ENCODE measurements at regions not wholly inside any gene's neighbourhood (a gene's known extent, or its start where the extent isn't known, plus 50 kb on each side); places are given as distances from the start of the nearest gene placed in this dataset.
"Not testable (repeated sequence)": the region's sequence is repeated elsewhere in the genome, so short reads cannot be mapped to it uniquely, and the experiment has no call there.

DNA sequence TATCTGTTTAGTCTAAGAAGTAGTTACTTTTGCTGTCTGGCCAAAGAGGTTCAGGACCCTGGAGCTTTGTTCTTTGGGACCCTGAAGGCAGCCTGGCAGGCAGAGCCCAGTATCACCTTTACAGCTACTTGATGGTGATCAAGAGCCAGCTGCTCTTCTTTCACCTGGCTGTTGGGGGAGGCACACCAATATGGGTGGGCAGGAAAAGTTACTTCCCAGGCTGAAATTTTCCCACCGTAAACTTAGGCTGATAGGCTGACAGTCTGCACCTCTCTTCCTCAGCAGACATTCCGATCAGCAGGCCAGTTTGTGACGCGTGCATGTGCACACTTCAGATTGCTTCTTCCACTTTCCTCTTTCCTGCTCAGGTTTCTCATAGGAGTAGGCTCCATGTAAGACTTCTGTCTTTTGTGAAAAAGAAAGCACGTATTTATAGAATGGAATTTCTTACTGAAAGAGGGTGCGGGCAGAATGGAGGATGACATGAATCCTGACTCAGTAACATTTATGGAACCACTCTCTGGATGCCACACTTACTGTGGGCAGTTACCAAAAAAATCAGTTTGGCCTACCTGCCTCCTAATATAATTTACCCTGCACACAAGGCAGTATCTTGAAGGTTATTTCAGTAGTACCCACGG, 223.9 kb upstream of the DMRT1 start:
- H3K27ac ChIP-seq (ENCODE audit: low read depth, low read length), result no peak overlapping the region

GRCh38 chr9:618478-618877, 223.0 kb upstream of the DMRT1 start:
- 76 to 93% (median 82%) methylated on average over 5 of the region's 5 CpGs for WGBS, 3 donors
- H3K27ac ChIP-seq (ENCODE audit: low read depth, low read length), result no peak overlapping the region

More for the DNA sequence above, 223.9 kb upstream of the DMRT1 start:
- 89 to 96% (median 95%) methylated on average over 7 of the region's 7 CpGs for WGBS, 3 donors

DNA sequence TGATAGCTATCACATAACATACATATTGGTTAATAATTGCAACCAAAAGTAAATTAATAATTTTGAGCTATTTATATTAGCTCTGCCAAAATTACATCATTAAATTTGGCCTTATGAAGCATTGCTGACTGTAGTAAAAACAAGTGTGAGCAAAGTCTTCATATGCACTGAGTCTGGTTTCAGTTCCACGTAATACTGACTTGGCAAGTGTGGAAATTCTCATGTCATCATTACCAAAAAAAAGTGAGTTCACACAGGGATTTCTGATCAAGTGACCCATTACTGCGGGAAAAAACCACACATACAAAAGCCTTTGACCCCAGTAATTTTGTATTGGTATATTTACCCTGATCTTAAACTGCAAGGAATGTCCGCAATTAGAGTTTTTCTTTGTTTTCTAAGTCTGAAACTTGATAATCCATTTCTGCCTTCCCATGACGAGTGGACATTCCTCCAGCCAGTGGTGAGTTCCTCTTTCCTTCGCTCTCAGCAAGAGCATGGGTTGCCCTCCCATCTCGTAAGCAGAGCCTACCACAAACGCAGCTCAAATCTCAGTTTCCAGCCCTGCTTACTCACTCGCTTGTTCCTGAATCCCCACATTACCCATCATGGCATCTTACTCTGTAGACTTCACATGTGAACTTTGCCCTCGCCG, 220.2 kb upstream of the DMRT1 start:
- H3K27ac ChIP-seq (ENCODE audit: low read depth, low read length), result no peak overlapping the region
- 57 to 80% (median 64%) methylated on average over 10 of the region's 10 CpGs for WGBS, 3 donors

- H3K27ac ChIP-seq (ENCODE audit: low read depth, low read length), result no peak overlapping the region
- WGBS, 3 donors, result 18 to 35% (median 28%) methylated on average over 7 of the region's 7 CpGs
These were observed 216.5 kb upstream of the DMRT1 start for GRCh38 chr9:624935-625500.

- 33 to 42% (median 39%) methylated on average over 3 of the region's 3 CpGs for WGBS, 3 donors
These were observed 215.9 kb upstream of the DMRT1 start for GRCh38 chr9:625613-626012.

GRCh38 chr9:626114-626513, 215.4 kb upstream of the DMRT1 start:
- WGBS, 3 donors, result 69 to 93% (median 81%) methylated on average over 9 of the region's 9 CpGs
- H3K27ac ChIP-seq (ENCODE audit: low read depth, low read length), result not testable (repeated sequence)

More at GRCh38 chr9:625613-626012, 215.9 kb upstream of the DMRT1 start:
- no peak overlapping the region for H3K27ac ChIP-seq (ENCODE audit: low read depth, low read length)

DNA sequence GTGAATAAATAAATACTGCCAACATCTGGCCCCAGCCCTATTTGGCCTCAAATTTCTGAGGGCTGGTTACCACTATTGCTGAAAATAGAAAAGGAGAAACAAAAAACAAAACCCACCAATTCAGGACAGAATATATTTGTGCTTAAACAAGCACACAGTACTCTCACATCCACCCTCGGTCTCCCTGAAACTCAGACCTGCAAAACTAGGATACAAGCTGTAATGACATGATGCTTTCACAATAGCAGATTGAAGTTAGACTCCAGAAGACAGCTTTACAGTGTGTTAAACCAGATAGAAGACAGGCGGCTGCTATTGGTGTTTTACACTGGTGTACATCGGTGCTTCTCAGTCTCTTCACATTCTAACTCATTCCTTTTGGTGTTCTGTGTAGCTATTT, 214.9 kb upstream of the DMRT1 start:
- WGBS, 3 donors, result 65 to 94% (median 80%) methylated on average over 3 of the region's 3 CpGs
- no peak overlapping the region for H3K27ac ChIP-seq (ENCODE audit: low read depth, low read length)

- WGBS, 3 donors, result 65 to 85% (median 68%) methylated on average over 2 of the region's 2 CpGs
- H3K27ac ChIP-seq (ENCODE audit: low read depth, low read length), result no peak overlapping the region
These were observed 214.0 kb upstream of the DMRT1 start for GRCh38 chr9:627336-627970.

DNA sequence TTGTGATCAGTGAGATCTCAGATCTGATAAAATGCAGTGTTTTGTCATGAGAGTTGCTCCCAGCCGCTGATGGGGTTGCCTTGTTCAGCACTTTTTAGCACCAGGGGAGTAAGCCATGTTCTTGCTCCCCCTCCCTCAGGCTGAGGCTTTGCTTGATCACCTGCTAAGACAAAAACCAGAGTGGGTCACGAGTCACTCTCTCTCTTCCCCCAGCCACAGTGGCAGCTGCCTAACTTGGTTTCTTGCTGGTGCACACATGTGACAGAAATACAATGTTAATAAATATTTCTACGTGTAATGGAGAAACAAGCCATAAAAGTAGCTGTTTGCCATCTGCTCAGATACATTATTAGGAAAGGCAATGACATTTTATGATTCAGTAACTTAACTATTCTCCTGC, 212.4 kb upstream of the DMRT1 start:
- 45 to 73% (median 66%) methylated on average over 3 of the region's 3 CpGs for WGBS, 3 donors
- H3K27ac ChIP-seq (ENCODE audit: low read depth, low read length), result no peak overlapping the region

- 94 to 95% (median 94%) methylated on average over 7 of the region's 7 CpGs for WGBS, 3 donors
- no peak overlapping the region for H3K27ac ChIP-seq (ENCODE audit: low read depth, low read length)
These were observed 210.7 kb upstream of the DMRT1 start for GRCh38 chr9:630817-631216.

DNA sequence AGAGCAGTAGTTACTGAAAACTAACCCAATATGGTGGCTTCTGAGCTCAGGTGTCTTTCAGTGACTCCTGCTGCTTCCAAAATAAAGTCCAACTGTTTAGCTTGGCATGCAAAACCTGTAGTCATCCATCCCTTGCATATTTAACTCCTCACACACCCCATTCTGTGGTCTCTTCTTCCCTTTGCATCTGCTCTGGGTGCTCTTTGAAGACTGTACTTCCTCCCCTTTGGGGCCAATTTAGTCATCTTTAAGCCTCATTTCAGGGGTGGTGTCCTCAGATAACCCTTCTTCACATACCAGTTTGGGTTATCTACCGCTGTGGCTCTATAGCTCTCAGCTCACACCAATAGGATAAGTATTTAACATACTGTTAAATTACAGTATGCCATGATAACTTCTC, 209.9 kb upstream of the DMRT1 start:
- H3K27ac ChIP-seq (ENCODE audit: low read depth, low read length), result no peak overlapping the region
- 56 to 86% (median 62%) methylated on average over 1 of the region's 1 CpG for WGBS, 3 donors

- H3K27ac ChIP-seq (ENCODE audit: low read depth, low read length), result no peak overlapping the region
- WGBS, 3 donors, result 92 to 100% (median 94%) methylated on average over 1 of the region's 1 CpG
These were observed 208.0 kb upstream of the DMRT1 start for GRCh38 chr9:633461-633860.

DNA sequence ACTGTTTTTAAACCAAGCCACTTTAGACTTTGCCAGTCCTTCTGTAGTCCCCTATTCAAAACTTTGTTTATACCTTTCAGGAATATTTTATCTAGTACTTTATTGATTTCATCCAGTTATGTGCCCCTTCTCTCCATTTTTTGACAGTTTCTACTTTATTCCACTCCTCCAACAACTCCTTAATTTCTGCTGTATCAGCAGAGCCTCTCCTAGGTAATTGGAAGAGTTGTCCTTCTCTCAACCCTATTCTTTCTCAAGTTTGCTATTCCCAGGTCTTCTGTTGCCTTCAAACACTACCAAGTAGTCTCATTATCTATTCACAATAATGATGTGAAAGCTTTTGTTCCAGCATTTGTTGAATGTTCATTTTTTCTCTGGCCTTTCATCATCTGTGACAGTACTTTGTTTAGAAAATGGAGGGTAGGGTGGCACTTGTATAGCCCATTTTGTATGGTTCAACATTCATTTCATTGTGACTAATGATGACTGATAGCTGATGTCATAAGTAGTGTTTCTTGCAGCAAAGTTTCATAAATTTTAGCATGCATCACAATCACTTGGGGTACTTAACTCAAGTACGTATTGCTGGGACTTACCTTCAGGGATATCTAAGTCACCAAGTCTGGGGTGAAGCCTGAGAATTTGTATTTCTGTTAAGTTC, 204.4 kb upstream of the DMRT1 start:
- WGBS, 3 donors, result 94 to 96% (median 95%) methylated on average over 1 of the region's 1 CpG
- H3K27ac ChIP-seq (ENCODE audit: low read depth, low read length), result no peak overlapping the region

- H3K27ac ChIP-seq (ENCODE audit: low read depth, low read length), result no peak overlapping the region
- WGBS, 3 donors, result 82 to 85% (median 84%) methylated on average over 3 of the region's 3 CpGs
These were observed 203.3 kb upstream of the DMRT1 start for GRCh38 chr9:638152-638551.

DNA sequence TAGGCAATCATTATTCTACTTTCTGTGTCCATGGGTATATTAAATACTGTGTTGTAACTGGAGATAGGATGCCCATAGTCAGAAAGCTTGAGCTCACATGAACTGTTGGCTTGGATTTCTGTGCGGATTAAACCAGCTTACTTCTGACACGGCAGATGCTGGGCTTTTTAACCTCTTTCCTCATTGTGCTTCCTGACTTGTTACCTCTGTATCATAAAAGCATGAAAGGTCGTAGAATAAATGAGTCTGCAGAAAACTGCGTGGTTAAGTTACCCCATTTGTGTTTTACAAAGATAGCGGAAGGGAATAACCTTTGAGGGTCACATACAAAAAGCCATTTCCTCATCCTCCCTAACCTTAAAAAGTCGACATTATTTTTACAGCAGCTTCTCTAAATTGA, 199.5 kb upstream of the DMRT1 start:
- 36 to 57% (median 42%) methylated on average over 6 of the region's 6 CpGs for WGBS, 3 donors
- no peak overlapping the region for H3K27ac ChIP-seq (ENCODE audit: low read depth, low read length)

DNA sequence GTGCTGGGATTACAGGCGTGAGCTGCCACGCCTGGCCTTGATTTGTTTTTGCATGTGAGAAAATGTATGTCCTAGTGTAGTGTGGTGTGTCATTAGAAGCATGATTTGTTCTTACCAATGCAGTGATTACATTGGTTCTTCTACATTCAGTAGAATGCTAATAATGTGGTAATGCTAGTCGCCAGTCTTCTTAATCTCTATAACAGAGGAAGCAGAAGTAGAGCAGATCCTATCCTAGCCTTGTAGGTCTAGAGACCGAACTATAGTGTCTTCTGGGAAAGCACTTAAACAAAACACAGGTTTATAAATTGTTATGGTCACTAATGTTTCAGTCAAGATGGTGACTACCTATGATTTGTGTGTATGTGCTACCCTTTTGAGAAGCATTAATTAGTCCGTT, 197.5 kb upstream of the DMRT1 start:
- no peak overlapping the region for H3K27ac ChIP-seq (ENCODE audit: low read depth, low read length)
- 87 to 96% (median 88%) methylated on average over 5 of the region's 5 CpGs for WGBS, 3 donors

DNA sequence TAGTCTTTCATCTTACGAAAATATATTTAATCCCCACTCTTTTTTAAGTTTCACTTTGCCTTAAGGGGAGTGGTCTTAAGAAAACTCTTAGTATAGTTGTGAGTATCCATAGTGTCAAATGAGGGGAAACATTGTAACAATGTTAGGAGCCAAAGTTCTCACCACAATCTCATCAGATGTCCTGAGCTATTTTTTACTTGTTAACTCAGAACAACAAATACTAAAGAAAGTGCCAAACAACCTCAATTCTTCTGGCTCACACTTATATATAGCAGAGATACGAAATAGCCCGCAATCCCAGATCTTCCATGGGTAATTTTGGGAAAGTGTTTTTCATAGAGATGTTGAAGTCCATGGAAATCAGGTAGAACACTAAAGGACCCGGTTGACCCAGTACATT, 194.0 kb upstream of the DMRT1 start:
- 94 to 98% (median 97%) methylated on average over 4 of the region's 4 CpGs for WGBS, 3 donors
- no peak overlapping the region for H3K27ac ChIP-seq (ENCODE audit: low read depth, low read length)

- H3K27ac ChIP-seq (ENCODE audit: low read depth, low read length), result no peak overlapping the region
- WGBS, 3 donors, result 83 to 85% (median 83%) methylated on average over 9 of the region's 9 CpGs
These were observed 192.1 kb upstream of the DMRT1 start for GRCh38 chr9:649128-650074.
